Endothelial cell (in vitro differentiated cells): ENCODE measurements at regions not wholly inside any gene's neighbourhood (a gene's known extent, or its start where the extent isn't known, plus 50 kb on each side); places are given as distances from the start of the nearest gene placed in this dataset.

Experiments used
- DNase-seq: peaks from one replicate; pipeline ENCODE4 v3.0.0; 2021; ENCODE audit warnings: low spot score
- H3K27ac Mint-ChIP-seq: one replicate; pipeline ENCODE4 v1.8.0; 2021; ENCODE audit warnings: mixed read lengths, inconsistent platforms; ENCODE audit not compliant: unreplicated experiment
- H3K27me3 Mint-ChIP-seq: one replicate; pipeline ENCODE4 v1.8.0; 2021; ENCODE audit warnings: mild to moderate bottlenecking, moderate library complexity, mixed read lengths, inconsistent platforms; ENCODE audit not compliant: unreplicated experiment
- H3K36me3 Mint-ChIP-seq: one replicate; pipeline ENCODE4 v1.8.0; 2021; ENCODE audit warnings: mild to moderate bottlenecking, low read depth, mixed read lengths, inconsistent platforms; ENCODE audit not compliant: unreplicated experiment
- H3K4me1 Mint-ChIP-seq: one replicate; pipeline ENCODE4 v1.8.0; 2021; ENCODE audit warnings: mild to moderate bottlenecking, mixed read lengths, inconsistent platforms; ENCODE audit not compliant: unreplicated experiment
- H3K4me3 Mint-ChIP-seq: one replicate; pipeline ENCODE4 v1.8.0; 2021; ENCODE audit warnings: mild to moderate bottlenecking, mixed read lengths, inconsistent platforms; ENCODE audit not compliant: unreplicated experiment
- H3K9me3 Mint-ChIP-seq: one replicate; pipeline ENCODE4 v1.8.0; 2021; ENCODE audit warnings: mixed read lengths, inconsistent platforms; ENCODE audit not compliant: unreplicated experiment
- CTCF ChIP-seq: fragments of 200-600 bp; sonication (generic); IDR thresholded peaks from one replicate; pipeline ENCODE4 v1.5.0; 2021; ENCODE audit warnings: antibody characterized with exemption; ENCODE audit not compliant: unreplicated experiment

- H3K27me3 Mint-ChIP-seq = no peaks in the 10 kb centered on the region
Measured at GRCh38 chr5:113652161-113652560, 138.7 kb downstream of the YTHDC2 start.

GRCh38 chr5:113654828-113655227 lies 141.3 kb downstream of the YTHDC2 start:
- no peaks in the 10 kb centered on the region for H3K4me1 Mint-ChIP-seq
- TF ChIP-seq CTCF = no peak

More at GRCh38 chr5:113652161-113652560, 138.7 kb downstream of the YTHDC2 start:
- no peak overlapping the region for H3K4me3 Mint-ChIP-seq
- H3K9me3 Mint-ChIP-seq = no peaks in the 10 kb centered on the region
- no peak overlapping the region for H3K27ac Mint-ChIP-seq
- TF ChIP-seq CTCF = no peak
- H3K36me3 Mint-ChIP-seq = no peaks in the 10 kb centered on the region
- no peaks in the 10 kb centered on the region for H3K4me1 Mint-ChIP-seq
- no peak for DNase-seq

GRCh38 chr5:113660206-113660605 lies 146.7 kb downstream of the YTHDC2 start:
- Mint-ChIP-seq H3K9me3 (no peaks in the 10 kb centered on the region), H3K4me3 (no peak overlapping the region), H3K36me3 (no peaks in the 10 kb centered on the region), H3K27me3 (no peaks in the 10 kb centered on the region), H3K27ac (no peak overlapping the region), H3K4me1 (no peaks in the 10 kb centered on the region)
- no peak for DNase-seq
- no peak for TF ChIP-seq CTCF

More at GRCh38 chr5:113654828-113655227, 141.3 kb downstream of the YTHDC2 start:
- Mint-ChIP-seq H3K36me3 (no peaks in the 10 kb centered on the region), H3K27ac (no peak overlapping the region), H3K9me3 (no peaks in the 10 kb centered on the region), H3K27me3 (no peaks in the 10 kb centered on the region), H3K4me3 (no peak overlapping the region)
- no peak for DNase-seq

GRCh38 chr5:113660706-113661250 lies 147.3 kb downstream of the YTHDC2 start:
- Mint-ChIP-seq H3K4me3 (no peak overlapping the region), H3K9me3 (no peaks in the 10 kb centered on the region), H3K4me1 (no peaks in the 10 kb centered on the region), H3K27ac (no peak overlapping the region), H3K36me3 (no peaks in the 10 kb centered on the region), H3K27me3 (no peaks in the 10 kb centered on the region)
- no peak for TF ChIP-seq CTCF
- no peak for DNase-seq

- no peaks in the 10 kb centered on the region for H3K4me1 Mint-ChIP-seq
- H3K27me3 Mint-ChIP-seq = peaks cover 2% of the 10 kb centered on the region
- DNase-seq = peak; percentile 64
- no peak overlapping the region for H3K27ac Mint-ChIP-seq
- no peaks in the 10 kb centered on the region for H3K9me3 Mint-ChIP-seq
- H3K36me3 Mint-ChIP-seq = no peaks in the 10 kb centered on the region
- TF ChIP-seq CTCF = peak; percentile 64
- H3K4me3 Mint-ChIP-seq = no peak overlapping the region
Measured at GRCh38 chr5:113663879-113664541, 150.5 kb downstream of the YTHDC2 start.
